Upper lobe of left lung (tissue), 6 donors: ENCODE measurements at regions not wholly inside any gene's neighbourhood (a gene's known extent, or its start where the extent isn't known, plus 50 kb on each side); places are given as distances from the start of the nearest gene placed in this dataset.

Experiments
- ATAC-seq, 2 donors: fragments of 200-7000 bp; cut with Tn5 transposase; one replicate each; pipeline ENCODE4 v1.9.1; 2022; ENCODE audit warnings: mild to moderate bottlenecking in 2 of 2, moderate library complexity in 2 of 2; ENCODE audit not compliant: low FRiP score in 2 of 2
- DNase-seq, 2 donors: peaks; one replicate each; pipeline ENCODE4 v3.0.0-alpha.2; 2019 to 2020
- H3K27ac ChIP-seq, 4 donors: fragments of 200-600 bp; sonication (generic); one replicate each; pipeline ENCODE4 v1.5.1; 2016 to 2019
- H3K27me3 ChIP-seq, 4 donors: fragments of 200-600 bp; sonication (generic); one replicate each; pipeline ENCODE4 v1.5.1; 2017 to 2019
- H3K36me3 ChIP-seq, 4 donors: fragments of 200-600 bp; sonication (generic); one replicate each; pipeline ENCODE4 v1.5.1; 2016 to 2019
- H3K4me1 ChIP-seq, 4 donors: fragments of 200-600 bp; sonication (generic); one replicate each; pipeline ENCODE4 v1.5.1; 2018 to 2019
- H3K4me3 ChIP-seq, 4 donors: fragments of 200-600 bp; sonication (generic); one replicate each; pipeline ENCODE4 v1.5.1; 2017 to 2019; ENCODE audit warnings: mild to moderate bottlenecking in 2 of 4, moderate library complexity in 1 of 4
- H3K9me3 ChIP-seq, 4 donors: fragments of 200-600 bp; sonication (generic); one replicate each; pipeline ENCODE4 v1.5.1; 2018 to 2019
- CTCF ChIP-seq, 6 experiments: fragments of 450-650 bp in 4 of 6; fragments of 200-600 bp in 2 of 6; sonication (generic) in 2 of 6; IDR thresholded peaks; one replicate each; pipeline ENCODE4 v1.5.1; 2016 to 2019; ENCODE audit warnings: antibody characterized with exemption in 6 of 6
- EP300 ChIP-seq, 4 donors: sonication (generic); formaldehyde crosslinking; IDR thresholded peaks; one replicate each; pipeline ENCODE4 v1.5.1; 2017; ENCODE audit warnings: antibody characterized with exemption in 4 of 4, control low read depth in 2 of 4
- POLR2A ChIP-seq, 4 donors: fragments of 450-650 bp; IDR thresholded peaks; one replicate each; pipeline ENCODE4 v1.5.1; 2016 to 2017; ENCODE audit warnings: antibody characterized with exemption in 4 of 4, mild to moderate bottlenecking in 2 of 4
- POLR2AphosphoS5 ChIP-seq, 2 donors: sonication (generic); formaldehyde crosslinking; IDR thresholded peaks; one replicate each; pipeline ENCODE4 v1.5.1; 2017; ENCODE audit warnings: antibody characterized with exemption in 2 of 2
- WGBS, 2 donors: methylation state at CpG; one replicate each; pipeline ENCODE4 v1.1.5; 2017 to 2018; 5-methylcytosine and 5-hydroxymethylcytosine counted together
- donor health status: DM: no; HTN: no; CAD: no; lungs with moderate emphysema.
- donor health status: DM: no; HTN: yes; CAD: no; lungs with severe emphysema.

- no peak overlapping the region for H3K4me3 ChIP-seq
- no peak for TF ChIP-seq EP300 (IDR thresholded peaks at IDR 0.05)
- TF ChIP-seq POLR2AphosphoS5 (IDR thresholded peaks at IDR 0.05), result no peak
- TF ChIP-seq POLR2A (IDR thresholded peaks at IDR 0.05), result no peak
- TF ChIP-seq CTCF (IDR thresholded peaks at IDR 0.05), result no peak
- no peaks in the 10 kb centered on the region for H3K4me1 ChIP-seq
- H3K27me3 ChIP-seq, result no peaks in the 10 kb centered on the region
- ATAC-seq (no peak), DNase-seq (no peak)
- H3K27ac ChIP-seq, result no peak overlapping the region
- WGBS, 2 donors, result 79 to 90% methylated on average over 7 of the region's 7 CpGs
- H3K9me3 ChIP-seq, result no peaks in the 10 kb centered on the region
- no peaks in the 10 kb centered on the region for H3K36me3 ChIP-seq
These were observed 446.2 kb downstream of the XYLT1 start for GRCh38 chr16:17024514-17024913.

GRCh38 chr16:17026600-17027242 is 444.0 kb downstream of the XYLT1 start:
- no peaks in the 10 kb centered on the region for H3K4me1 ChIP-seq
- no peaks in the 10 kb centered on the region for H3K27me3 ChIP-seq
- peaks cover 0 to 5% (median 0%) of the 10 kb centered on the region in 4 donors for H3K9me3 ChIP-seq
- WGBS, 2 donors, result 38 to 39% methylated on average over 2 of the region's 2 CpGs
- no peak overlapping the region for H3K27ac ChIP-seq
- no peaks in the 10 kb centered on the region for H3K36me3 ChIP-seq
- ATAC-seq (no peak), DNase-seq (no peak)
- TF ChIP-seq POLR2AphosphoS5 (IDR thresholded peaks at IDR 0.05), result no peak
- no peak for TF ChIP-seq CTCF (IDR thresholded peaks at IDR 0.05)
- TF ChIP-seq EP300 (IDR thresholded peaks at IDR 0.05), result no peak
- no peak for TF ChIP-seq POLR2A (IDR thresholded peaks at IDR 0.05)
- H3K4me3 ChIP-seq, result no peak overlapping the region

- no peaks in the 10 kb centered on the region for H3K27me3 ChIP-seq
- H3K27ac ChIP-seq, result no peak overlapping the region
- peaks cover 0 to 5% (median 0%) of the 10 kb centered on the region in 4 donors for H3K9me3 ChIP-seq
- no peak for ATAC-seq
- 83 to 85% methylated on average over 6 of the region's 6 CpGs for WGBS, 2 donors
- H3K4me1 ChIP-seq, result no peaks in the 10 kb centered on the region
- H3K4me3 ChIP-seq, result no peak overlapping the region
- H3K36me3 ChIP-seq, result no peaks in the 10 kb centered on the region
- no peak for TF ChIP-seq CTCF (IDR thresholded peaks at IDR 0.05)
- TF ChIP-seq EP300 (IDR thresholded peaks at IDR 0.05), result no peak
- no peak for TF ChIP-seq POLR2AphosphoS5 (IDR thresholded peaks at IDR 0.05)
- no peak for TF ChIP-seq POLR2A (IDR thresholded peaks at IDR 0.05)
- DNase-seq, result no peak
These were observed 443.2 kb downstream of the XYLT1 start for GRCh38 chr16:17027488-17028129.

- no peak for DNase-seq
- WGBS, 2 donors, result 85% methylated on average over 1 of the region's 1 CpG
- Histone ChIP-seq H3K27me3 (no peaks in the 10 kb centered on the region), H3K27ac (no peak overlapping the region), H3K36me3 (no peaks in the 10 kb centered on the region), H3K9me3 (peaks cover 0 to 12% (median 1%) of the 10 kb centered on the region in 4 donors), H3K4me3 (no peak overlapping the region), H3K4me1 (no peaks in the 10 kb centered on the region)
- TF ChIP-seq EP300 (IDR thresholded peaks at IDR 0.05) (no peak), POLR2AphosphoS5 (IDR thresholded peaks at IDR 0.05) (no peak), POLR2A (IDR thresholded peaks at IDR 0.05) (no peak)
- ATAC-seq, result no peak
These were observed 441.0 kb downstream of the XYLT1 start for GRCh38 chr16:17029602-17030350.

GRCh38 chr16:17031484-17032268 is 439.1 kb downstream of the XYLT1 start:
- WGBS, 2 donors, result 75 to 93% methylated on average over 1 of the region's 1 CpG
- Histone ChIP-seq H3K4me3 (no peak overlapping the region), H3K9me3 (peaks cover 0 to 13% (median 1%) of the 10 kb centered on the region in 4 donors), H3K36me3 (no peaks in the 10 kb centered on the region), H3K27ac (no peak overlapping the region), H3K27me3 (no peaks in the 10 kb centered on the region), H3K4me1 (no peaks in the 10 kb centered on the region)
- no peak for DNase-seq
- TF ChIP-seq EP300 (IDR thresholded peaks at IDR 0.05), result no peak
- TF ChIP-seq POLR2A (IDR thresholded peaks at IDR 0.05), result no peak
- no peak for TF ChIP-seq CTCF (IDR thresholded peaks at IDR 0.05)
- TF ChIP-seq POLR2AphosphoS5 (IDR thresholded peaks at IDR 0.05), result no peak
- no peak for ATAC-seq
